CD8-positive, alpha-beta memory T cell (primary cell): ENCODE measurements at regions not wholly inside any gene's neighbourhood (a gene's known extent, or its start where the extent isn't known, plus 50 kb on each side); places are given as distances from the start of the nearest gene placed in this dataset.

ENCODE experiments used
- CTCF ChIA-PET: fragments of 350-600 bp; sonication (Branson Sonifier 250); formaldehyde crosslinking; loops from one replicate; lab custom pipeline; 2021; ENCODE audit warnings: antibody characterized with exemption; lab: Charles Lee
- POLR2A ChIA-PET: fragments of 350-600 bp; sonication (Branson Sonifier 250); formaldehyde crosslinking; loops from one replicate; lab custom pipeline; 2021; ENCODE audit warnings: antibody characterized with exemption; lab: Charles Lee
- DNase-seq, 5 donors: peaks; one replicate each; pipeline versions ENCODE4 v3.0.0 to v3.0.0-alpha.2; 2020 to 2022; ENCODE audit warnings: mixed read lengths in 1 of 5
- H3K27ac ChIP-seq: one replicate; pipeline ENCODE4 v1.7.0; 2013; ENCODE audit warnings: low read depth, mild to moderate bottlenecking, low read length, moderate library complexity
- H3K27me3 ChIP-seq: 2 replicates; pipeline ENCODE4 v1.7.0; 2013; ENCODE audit warnings: low read length, mild to moderate bottlenecking; ENCODE audit not compliant: insufficient read depth, poor library complexity, severe bottlenecking
- H3K36me3 ChIP-seq: 2 replicates; pipeline ENCODE4 v1.7.0; 2013; ENCODE audit warnings: mild to moderate bottlenecking, low read length, moderate library complexity; ENCODE audit not compliant: insufficient read depth
- H3K4me1 ChIP-seq: 2 replicates; pipeline ENCODE4 v1.7.0; 2013; ENCODE audit warnings: mild to moderate bottlenecking, low read length, moderate library complexity; ENCODE audit not compliant: insufficient read depth
- H3K4me3 ChIP-seq: 2 replicates; pipeline ENCODE4 v1.7.0; 2013; ENCODE audit warnings: mild to moderate bottlenecking, low read length
- H3K9me3 ChIP-seq: 2 replicates; pipeline ENCODE4 v1.7.0; 2013; ENCODE audit warnings: mild to moderate bottlenecking, low read length
- H3K27ac Mint-ChIP-seq, 8 donors: one replicate each; pipeline ENCODE4 v1.8.0; 2020 to 2021; ENCODE audit warnings: mixed read lengths in 8 of 8, mild to moderate bottlenecking in 6 of 8, inconsistent platforms in 3 of 8, moderate library complexity in 3 of 8
- H3K27me3 Mint-ChIP-seq, 2 donors: one replicate each; pipeline ENCODE4 v1.8.0; 2020 to 2021; ENCODE audit warnings: mixed read lengths in 2 of 2, mild to moderate bottlenecking in 1 of 2, moderate library complexity in 1 of 2
- H3K36me3 Mint-ChIP-seq, 3 donors: one replicate each; pipeline ENCODE4 v1.8.0; 2020 to 2021; ENCODE audit warnings: mixed read lengths in 3 of 3, inconsistent platforms in 1 of 3, mild to moderate bottlenecking in 1 of 3
- H3K4me1 Mint-ChIP-seq, 3 donors: one replicate each; pipeline ENCODE4 v1.8.0; 2020 to 2021; ENCODE audit warnings: mixed read lengths in 3 of 3, inconsistent platforms in 1 of 3, mild to moderate bottlenecking in 1 of 3
- H3K4me3 Mint-ChIP-seq, 7 donors: one replicate each; pipeline ENCODE4 v1.8.0; 2020 to 2021; ENCODE audit warnings: mixed read lengths in 7 of 7, mild to moderate bottlenecking in 6 of 7, moderate library complexity in 4 of 7, inconsistent platforms in 2 of 7
- H3K9me3 Mint-ChIP-seq, 5 donors: one replicate each; pipeline ENCODE4 v1.8.0; 2020 to 2022; ENCODE audit warnings: mixed read lengths in 5 of 5, mild to moderate bottlenecking in 3 of 5, moderate library complexity in 2 of 5, inconsistent platforms in 1 of 5

DNA sequence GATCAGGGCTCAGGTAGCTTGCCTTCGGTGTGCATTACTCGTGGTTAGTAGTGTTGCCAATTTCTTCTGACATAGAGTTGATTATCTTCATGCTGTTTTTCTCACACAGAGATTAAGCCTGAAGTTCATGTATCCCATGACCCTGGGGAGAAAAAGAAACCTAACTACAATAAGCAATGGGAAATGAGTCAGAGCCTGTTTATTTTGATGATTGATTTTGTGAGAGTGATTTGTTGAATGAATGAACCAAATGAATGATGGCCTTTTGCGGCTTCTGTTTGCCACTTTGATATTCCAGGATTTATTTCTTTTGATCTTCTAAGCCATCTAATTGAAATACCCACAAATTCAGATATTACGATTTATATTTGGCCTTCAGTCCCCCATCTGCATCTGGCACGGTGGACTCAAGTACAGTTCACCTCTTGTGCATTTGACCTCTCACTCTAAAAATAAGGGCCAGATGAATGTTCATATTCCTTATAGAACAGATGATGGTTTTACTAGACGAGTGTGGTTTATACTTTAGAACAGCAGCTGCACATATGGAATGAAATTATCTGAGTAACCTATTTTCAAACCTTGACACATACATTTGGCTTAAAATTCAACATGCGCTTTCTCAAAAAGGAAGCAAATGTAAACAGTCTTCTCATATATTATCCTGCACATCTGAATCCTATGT lies 110.7 kb downstream of the PLCE1 start:
- Mint-ChIP-seq H3K36me3 (no peaks in the 10 kb centered on the region), H3K27ac (peak overlapping the region in 1 of 8 donors; percentile 10), H3K27me3 (peaks cover 0 to 6% of the 10 kb centered on the region in 2 donors), H3K4me3 (no peak overlapping the region), H3K9me3 (peaks cover 0 to 2% (median 0%) of the 10 kb centered on the region in 5 donors), H3K4me1 (no peaks in the 10 kb centered on the region)
- DNase-seq, result no peak
- H3K9me3 ChIP-seq, result no peaks in the 10 kb centered on the region
- no peaks in the 10 kb centered on the region for H3K27me3 ChIP-seq
- H3K36me3 ChIP-seq, result no peaks in the 10 kb centered on the region
- no peak overlapping the region for H3K27ac ChIP-seq
- POLR2A ChIA-PET, result no interaction called here
- CTCF ChIA-PET, result no interaction called here
- no peaks in the 10 kb centered on the region for H3K4me1 ChIP-seq
- H3K4me3 ChIP-seq, result no peak overlapping the region

DNA sequence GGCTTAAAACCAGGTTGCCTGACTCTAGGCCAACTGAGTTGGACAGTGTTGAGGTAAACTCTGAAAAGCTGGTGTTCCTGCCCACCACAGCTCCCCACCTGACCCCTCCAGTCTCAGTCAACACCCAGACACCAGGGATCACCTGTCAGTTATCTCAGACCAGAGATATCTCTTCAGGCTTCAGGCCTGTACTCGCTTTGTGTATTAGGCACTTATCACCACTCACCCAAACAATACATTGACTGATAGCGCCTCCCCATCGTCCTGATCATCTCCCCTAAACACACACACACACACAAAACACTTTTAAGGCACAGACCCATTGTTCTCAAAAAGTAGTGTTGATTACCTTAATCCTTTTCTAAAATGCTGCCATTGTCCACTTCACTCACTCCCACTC lies 111.5 kb downstream of the PLCE1 start:
- Mint-ChIP-seq H3K36me3 (no peaks in the 10 kb centered on the region), H3K4me1 (no peaks in the 10 kb centered on the region), H3K4me3 (no peak overlapping the region), H3K27me3 (peaks cover 0 to 6% of the 10 kb centered on the region in 2 donors), H3K27ac (no peak overlapping the region), H3K9me3 (peaks cover 0 to 2% (median 0%) of the 10 kb centered on the region in 5 donors)
- Histone ChIP-seq H3K4me1 (no peaks in the 10 kb centered on the region), H3K4me3 (no peak overlapping the region), H3K36me3 (no peaks in the 10 kb centered on the region), H3K27me3 (no peaks in the 10 kb centered on the region), H3K27ac (no peak overlapping the region), H3K9me3 (no peaks in the 10 kb centered on the region)
- DNase-seq, result no peak
- ChIA-PET POLR2A (no interaction called here), CTCF (no interaction called here)

DNA sequence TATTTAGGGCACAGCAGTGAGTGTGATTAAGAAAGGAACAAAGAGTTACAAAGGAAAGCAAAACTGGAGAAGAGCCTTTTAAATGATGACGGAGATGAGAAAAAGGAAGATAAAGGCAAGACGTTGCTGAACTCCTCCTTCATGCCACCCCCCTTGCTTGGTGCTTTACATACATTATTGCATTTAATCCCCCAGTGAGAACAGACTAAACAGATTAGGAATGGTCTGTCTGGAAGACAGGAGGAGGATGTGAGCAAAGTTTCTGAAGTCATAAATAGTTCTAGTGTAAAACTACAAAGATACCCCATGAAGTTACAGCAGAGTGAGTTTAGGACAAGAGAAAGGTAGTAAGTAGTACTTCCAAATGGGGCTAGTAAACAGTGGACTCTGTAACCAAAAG lies 113.5 kb downstream of the PLCE1 start:
- ChIA-PET CTCF (no interaction called here), POLR2A (no interaction called here)
- no peaks in the 10 kb centered on the region for H3K4me1 Mint-ChIP-seq
- Histone ChIP-seq H3K36me3 (no peaks in the 10 kb centered on the region), H3K4me1 (no peaks in the 10 kb centered on the region), H3K27me3 (no peaks in the 10 kb centered on the region), H3K27ac (no peak overlapping the region), H3K9me3 (no peaks in the 10 kb centered on the region), H3K4me3 (no peak overlapping the region)
- H3K27me3 Mint-ChIP-seq, result peaks cover 0 to 9% of the 10 kb centered on the region in 2 donors
- H3K9me3 Mint-ChIP-seq, result peaks cover 0 to 2% (median 0%) of the 10 kb centered on the region in 5 donors
- no peak for DNase-seq
- no peak overlapping the region for H3K27ac Mint-ChIP-seq
- H3K36me3 Mint-ChIP-seq, result no peaks in the 10 kb centered on the region
- H3K4me3 Mint-ChIP-seq, result no peak overlapping the region

GRCh38 chr10:94108200-94108599 lies 114.5 kb downstream of the PLCE1 start:
- no peaks in the 10 kb centered on the region for H3K4me1 ChIP-seq
- H3K4me3 Mint-ChIP-seq, result no peak overlapping the region
- no peaks in the 10 kb centered on the region for H3K9me3 ChIP-seq
- H3K4me1 Mint-ChIP-seq, result no peaks in the 10 kb centered on the region
- no peak for DNase-seq
- no peak overlapping the region for H3K27ac ChIP-seq
- H3K36me3 Mint-ChIP-seq, result no peaks in the 10 kb centered on the region
- POLR2A ChIA-PET, result no interaction called here
- H3K9me3 Mint-ChIP-seq, result no peaks in the 10 kb centered on the region
- no peak overlapping the region for H3K4me3 ChIP-seq
- CTCF ChIA-PET, result no interaction called here
- H3K27me3 ChIP-seq, result no peaks in the 10 kb centered on the region
- peaks cover 0 to 9% of the 10 kb centered on the region in 2 donors for H3K27me3 Mint-ChIP-seq
- no peak overlapping the region for H3K27ac Mint-ChIP-seq
- H3K36me3 ChIP-seq, result no peaks in the 10 kb centered on the region

GRCh38 chr10:94111367-94111766 lies 117.6 kb downstream of the PLCE1 start:
- Mint-ChIP-seq H3K27me3 (peaks cover 0 to 9% of the 10 kb centered on the region in 2 donors), H3K36me3 (no peaks in the 10 kb centered on the region), H3K4me1 (no peaks in the 10 kb centered on the region), H3K27ac (no peak overlapping the region), H3K9me3 (peaks cover 0 to 5% (median 2%) of the 10 kb centered on the region in 5 donors), H3K4me3 (no peak overlapping the region)
- Histone ChIP-seq H3K36me3 (no peaks in the 10 kb centered on the region), H3K27me3 (no peaks in the 10 kb centered on the region), H3K27ac (no peak overlapping the region), H3K9me3 (no peaks in the 10 kb centered on the region), H3K4me1 (no peaks in the 10 kb centered on the region), H3K4me3 (no peak overlapping the region)
- ChIA-PET POLR2A (no interaction called here), CTCF (no interaction called here)
- DNase-seq, result no peak

GRCh38 chr10:94112321-94112720 lies 118.6 kb downstream of the PLCE1 start:
- DNase-seq, result no peak
- Histone ChIP-seq H3K36me3 (no peaks in the 10 kb centered on the region), H3K4me1 (no peaks in the 10 kb centered on the region), H3K27me3 (no peaks in the 10 kb centered on the region), H3K27ac (no peak overlapping the region), H3K4me3 (no peak overlapping the region), H3K9me3 (no peaks in the 10 kb centered on the region)
- no peak overlapping the region for H3K27ac Mint-ChIP-seq
- ChIA-PET POLR2A (no interaction called here), CTCF (no interaction called here)
- H3K36me3 Mint-ChIP-seq, result no peaks in the 10 kb centered on the region
- peaks cover 0 to 6% (median 2%) of the 10 kb centered on the region in 5 donors for H3K9me3 Mint-ChIP-seq
- H3K4me3 Mint-ChIP-seq, result no peak overlapping the region
- peaks cover 0 to 9% of the 10 kb centered on the region in 2 donors for H3K27me3 Mint-ChIP-seq
- no peaks in the 10 kb centered on the region for H3K4me1 Mint-ChIP-seq

DNA sequence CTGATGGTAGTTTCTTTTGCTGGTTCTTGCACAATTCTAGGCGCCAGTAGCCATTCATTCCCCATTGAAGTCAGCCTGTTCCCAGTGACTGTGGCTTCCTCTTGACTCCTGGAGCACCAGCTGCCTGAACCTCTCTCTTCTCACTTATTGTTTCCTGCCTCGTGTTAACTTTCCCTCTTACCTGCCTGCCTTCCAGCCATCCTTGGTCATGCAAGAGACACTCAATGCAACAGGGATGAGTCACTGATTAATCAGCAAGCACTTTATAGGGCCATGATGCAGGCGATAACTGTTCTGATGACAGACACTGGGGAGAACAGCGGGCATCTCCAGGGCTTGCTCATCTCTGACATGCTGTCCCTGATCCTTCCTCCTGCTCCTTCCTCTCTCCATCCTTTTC lies 122.0 kb downstream of the PLCE1 start:
- H3K36me3 Mint-ChIP-seq, result no peaks in the 10 kb centered on the region

GRCh38 chr10:94116848-94117247 lies 123.1 kb downstream of the PLCE1 start:
- POLR2A ChIA-PET, result no interaction called here
- H3K27me3 ChIP-seq, result no peaks in the 10 kb centered on the region
- H3K4me3 Mint-ChIP-seq, result no peak overlapping the region
- no peaks in the 10 kb centered on the region for H3K27me3 Mint-ChIP-seq
- no peaks in the 10 kb centered on the region for H3K9me3 ChIP-seq
- H3K4me3 ChIP-seq, result no peak overlapping the region
- no peaks in the 10 kb centered on the region for H3K4me1 Mint-ChIP-seq
- CTCF ChIA-PET, result no interaction called here
- no peaks in the 10 kb centered on the region for H3K36me3 Mint-ChIP-seq
- no peak overlapping the region for H3K27ac Mint-ChIP-seq
- H3K36me3 ChIP-seq, result no peaks in the 10 kb centered on the region
- H3K4me1 ChIP-seq, result no peaks in the 10 kb centered on the region
- H3K27ac ChIP-seq, result no peak overlapping the region
- H3K9me3 Mint-ChIP-seq, result peaks cover 0 to 6% (median 2%) of the 10 kb centered on the region in 5 donors
- DNase-seq, result no peak

More for the DNA sequence above, 122.0 kb downstream of the PLCE1 start:
- Mint-ChIP-seq H3K27me3 (peaks cover 0 to 3% of the 10 kb centered on the region in 2 donors), H3K9me3 (peaks cover 0 to 6% (median 2%) of the 10 kb centered on the region in 5 donors), H3K27ac (no peak overlapping the region), H3K4me1 (no peaks in the 10 kb centered on the region), H3K4me3 (no peak overlapping the region)
- Histone ChIP-seq H3K36me3 (no peaks in the 10 kb centered on the region), H3K4me3 (no peak overlapping the region), H3K27me3 (no peaks in the 10 kb centered on the region), H3K4me1 (no peaks in the 10 kb centered on the region), H3K27ac (no peak overlapping the region), H3K9me3 (no peaks in the 10 kb centered on the region)
- no peak for DNase-seq
- ChIA-PET POLR2A (no interaction called here), CTCF (no interaction called here)
